HepG2 (cell line): ENCODE measurements at regions not wholly inside any gene's neighbourhood (a gene's known extent, or its start where the extent isn't known, plus 50 kb on each side); places are given as distances from the start of the nearest gene placed in this dataset.

Experiments used
- ATAC-seq: fragments of 200-7000 bp; cut with Tn5 transposase; 3 replicates; pipeline ENCODE4 v1.9.1; 2020; ENCODE audit warnings: mild to moderate bottlenecking, moderate library complexity
- BruUV-seq: library from RNA; stranded (reverse); fragments of 400-500 nt; replicated peaks from 2 replicates; lab custom pipeline; 2021; lab: Mats Ljungman, UMichigan
- CTCF ChIA-PET: fragments of 300-600 bp; formaldehyde crosslinking; extraction: SDS; loops from one replicate; lab custom pipeline; 2021; ENCODE audit warnings: low total read pairs, inconsistent platforms, low intra/inter-chr PET ratio; lab: Yijun Ruan, JAX
- POLR2A ChIA-PET: fragments of 350-600 bp; sonication (Branson Sonifier 250); formaldehyde crosslinking; loops from one replicate; lab custom pipeline; 2020; ENCODE audit warnings: antibody characterized with exemption, inconsistent platforms; lab: Yijun Ruan, JAX
- DNase-seq: peaks from one replicate; pipeline ENCODE4 v3.0.0-alpha.2; 2015; ENCODE audit warnings: low spot score
- FAIRE-seq: peaks from 3 replicates; lab custom pipeline; 2011; peaks lifted over from hg19 to GRCh38; lab: Jason Lieb, UNC
- H2AFZ ChIP-seq: one replicate; pipeline ENCODE4 v1.6.1; 2011; ENCODE audit warnings: low read length, inconsistent platforms
- H3K27ac ChIP-seq: fragments of 300-600 bp; 3 replicates; pipeline ENCODE4 v1.8.0; 2011; ENCODE audit warnings: mixed run types, mild to moderate bottlenecking, mixed read lengths, low read length, inconsistent platforms; ENCODE audit not compliant: insufficient read depth; ENCODE audit errors: extremely low read length
- H3K27me3 ChIP-seq, 2 experiments: fragments of 200-600 bp in 1 of 2; 2 replicates in 1 of 2; 3 replicates in 1 of 2; pipeline versions ENCODE4 v1.6.0 to v1.8.0; 2011; ENCODE audit warnings: low read length in 2 of 2, mild to moderate bottlenecking in 2 of 2, moderate library complexity in 2 of 2, inconsistent platforms in 1 of 2; ENCODE audit not compliant: insufficient read depth in 2 of 2, control insufficient read depth in 1 of 2
- H3K36me3 ChIP-seq, 2 experiments: fragments of 200-600 bp in 1 of 2; replicated peaks in 1 of 2; 2 replicates in 1 of 2; 3 replicates in 1 of 2; pipeline versions ENCODE4 v1.5.1 to v1.8.0; 2011; ENCODE audit warnings: low read length in 2 of 2, inconsistent platforms in 1 of 2; ENCODE audit not compliant: insufficient read depth in 2 of 2, control insufficient read depth in 1 of 2
- H3K4me1 ChIP-seq: 2 replicates; pipeline ENCODE4 v1.5.1; 2012; ENCODE audit warnings: low read length, inconsistent platforms; ENCODE audit not compliant: insufficient read depth
- H3K4me2 ChIP-seq: 2 replicates; pipeline ENCODE4 v1.6.0; 2011; ENCODE audit warnings: low read depth, low read length, inconsistent platforms
- H3K4me3 ChIP-seq, 3 experiments: fragments of 200-600 bp in 1 of 3; sonication (generic), shearing (Covaris generic) in 1 of 3; replicated peaks in 1 of 3; 2 replicates each; pipeline ENCODE4 v1.5.1; 2011 to 2016; ENCODE audit warnings: low read length in 3 of 3, inconsistent platforms in 2 of 3, low read depth in 2 of 3, mild to moderate bottlenecking in 2 of 3, control low read depth in 1 of 3, mixed read lengths in 1 of 3; ENCODE audit not compliant: insufficient read depth in 1 of 3
- H3K79me2 ChIP-seq: one replicate; pipeline ENCODE4 v1.6.1; 2011; ENCODE audit warnings: low read length, inconsistent platforms; ENCODE audit not compliant: insufficient read depth
- H3K9ac ChIP-seq: 2 replicates; pipeline ENCODE4 v1.6.0; 2011; ENCODE audit warnings: mild to moderate bottlenecking, low read depth, low read length, inconsistent platforms; ENCODE audit not compliant: insufficient read depth
- H3K9me3 ChIP-seq: 2 replicates; pipeline ENCODE4 v1.5.1; 2012; ENCODE audit warnings: mild to moderate bottlenecking, low read length
- H4K20me1 ChIP-seq: 2 replicates; pipeline ENCODE4 v1.6.0; 2011; ENCODE audit warnings: inconsistent platforms, mild to moderate bottlenecking, low read length, moderate library complexity; ENCODE audit not compliant: insufficient read depth
- GATA4 ChIP-seq: sonication (generic); IDR thresholded peaks from 2 replicates; pipeline ENCODE4 v1.6.1; 2016; ENCODE audit warnings: antibody characterized with exemption, low read depth, borderline replicate concordance
- IKZF5 ChIP-seq: IDR thresholded peaks from 2 replicates; pipeline ENCODE4 v1.6.1; 2018; ENCODE audit warnings: missing genetic modification reagents, mild to moderate bottlenecking, missing compliant biosample characterization
- MTA3 ChIP-seq: sonication (generic); formaldehyde crosslinking; IDR thresholded peaks from 2 replicates; pipeline ENCODE4 v1.4.0; 2020; ENCODE audit warnings: missing genetic modification reagents
- REXO4 ChIP-seq: sonication (generic); formaldehyde crosslinking; IDR thresholded peaks from 2 replicates; pipeline ENCODE4 v1.8.0; 2022; ENCODE audit warnings: missing genetic modification reagents, mild to moderate bottlenecking, borderline replicate concordance
- SMARCC2 ChIP-seq: fragments of 450-650 bp; IDR thresholded peaks from 2 replicates; pipeline ENCODE4 v1.6.1; 2017; ENCODE audit warnings: antibody characterized with exemption, mild to moderate bottlenecking
- YEATS4 ChIP-seq: sonication (generic); formaldehyde crosslinking; IDR thresholded peaks from 2 replicates; pipeline ENCODE4 v1.4.0; 2020; ENCODE audit warnings: missing genetic modification reagents, borderline replicate concordance
- ZFP36 ChIP-seq: fragments of 150-350 bp; IDR thresholded peaks from 2 replicates; pipeline ENCODE4 v1.6.1; 2018; ENCODE audit warnings: borderline replicate concordance, low read length, low read depth; ENCODE audit not compliant: partially characterized antibody
- ZNF224 ChIP-seq: sonication (generic); formaldehyde crosslinking; IDR thresholded peaks from 2 replicates; pipeline ENCODE4 v1.5.0; 2020; ENCODE audit warnings: mild to moderate bottlenecking, missing genetic modification reagents
- ZNF572 ChIP-seq: sonication (generic); formaldehyde crosslinking; IDR thresholded peaks from 2 replicates; pipeline ENCODE4 v1.5.1; 2020; ENCODE audit warnings: mild to moderate bottlenecking, missing genetic modification reagents
- WGBS: methylation state at CpG from one replicate; pipeline ENCODE4 v1.1.6; 2017; ENCODE audit warnings: low lambda C conversion rate; 5-methylcytosine and 5-hydroxymethylcytosine counted together
- in situ Hi-C: cut with HindIII; loops from 2 replicates; pipeline ENCODE4 v1.10.0; 2017; ENCODE audit warnings: low pct_unique_long_range_greater_than_20kb; ENCODE audit not compliant: extremely low pct_ligation_motif_present
- intact Hi-C: fragments of 100-400 bp; cut with micrococcal nuclease; formaldehyde crosslinking; loops from one replicate; pipeline ENCODE4 v1.10.0; 2022; ENCODE audit not compliant: unreplicated experiment
- TF ChIP-seq, protein P1 (sequence below): IDR thresholded peaks from 2 replicates; pipeline ENCODE4 v1.6.1; 2016; ENCODE audit warnings: missing genetic modification reagents, missing compliant biosample characterization
- TF ChIP-seq, protein P2 (sequence below), 2 experiments: IDR thresholded peaks; 2 replicates each; pipeline ENCODE4 v1.6.1; 2011 to 2012; ENCODE audit warnings: low read length in 2 of 2, borderline replicate concordance in 1 of 2, low read depth in 1 of 2, mild to moderate bottlenecking in 1 of 2, moderate library complexity in 1 of 2

DNA sequence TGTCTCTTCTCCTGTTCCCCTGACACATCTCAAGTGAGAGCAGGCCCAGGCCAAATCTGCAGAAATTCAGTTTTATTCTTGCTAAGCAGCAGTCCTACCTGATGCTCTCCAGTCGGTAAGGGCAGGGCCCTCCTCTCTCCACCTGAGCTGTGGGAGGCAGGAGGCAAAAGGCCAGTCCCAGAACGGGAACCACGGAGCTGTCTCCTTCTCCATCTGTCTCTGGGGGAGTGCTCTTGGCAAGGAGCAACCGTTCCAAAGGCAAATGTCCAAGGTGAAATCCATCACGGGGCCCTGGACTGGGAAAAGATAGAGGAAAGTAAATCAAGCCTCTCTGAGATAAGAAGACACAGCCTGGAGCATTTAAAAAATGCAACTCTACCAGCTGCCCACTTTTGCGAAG lies 65.2 kb upstream of the CDON start:
- CTCF ChIA-PET = no interaction called here
- ATAC-seq = no peak

DNA sequence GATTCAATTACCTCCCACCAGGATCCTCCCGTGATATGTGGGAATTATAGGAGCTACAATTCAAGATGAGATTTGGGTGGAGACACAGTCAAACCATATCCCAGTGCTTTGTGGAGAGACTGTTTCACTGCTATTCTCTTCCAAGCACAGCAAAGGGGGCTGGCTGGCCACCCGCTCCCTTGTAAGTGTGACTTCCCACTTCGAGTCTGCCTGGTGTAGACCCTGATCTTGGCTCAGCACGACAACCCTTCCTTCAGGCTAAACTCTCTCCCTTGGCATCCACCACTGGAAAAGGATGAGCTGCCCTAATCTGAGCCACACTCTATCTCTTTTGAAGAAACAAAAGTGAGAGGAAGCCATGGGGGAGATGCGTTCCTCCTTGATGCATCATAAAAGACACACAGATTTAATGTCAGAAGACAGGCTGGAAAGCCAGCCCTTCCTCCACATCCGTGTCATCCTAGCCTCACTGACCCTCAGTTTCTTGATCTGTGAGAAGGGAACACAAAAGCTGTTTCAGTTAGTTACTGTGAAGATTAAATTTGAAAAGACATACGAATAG lies 64.7 kb upstream of the CDON start:
- H3K9me3 ChIP-seq = no peaks in the 10 kb centered on the region
- no peaks in the 10 kb centered on the region for H3K79me2 ChIP-seq
- no peak for FAIRE-seq
- ChIA-PET POLR2A (no interaction called here), CTCF (no interaction called here)
- in situ Hi-C loops = no loop called here
- 80% methylated on average over 7 of the region's 7 CpGs for WGBS
- H3K27ac ChIP-seq = no peak overlapping the region
- no peaks in the 10 kb centered on the region for H3K36me3 ChIP-seq
- H2AFZ ChIP-seq = no peak overlapping the region
- H3K4me2 ChIP-seq = no peak overlapping the region
- DNase-seq = no peak
- TF ChIP-seq ZNF224 (CRISPR knock-in tag) (no peak), ZFP36 (no peak), IKZF5 (no peak), REXO4 (CRISPR knock-in tag) (no peak), GATA4 (no peak), ZNF572 (no peak), MTA3 (CRISPR knock-in tag) (no peak)
- TF ChIP-seq, protein P1, sequence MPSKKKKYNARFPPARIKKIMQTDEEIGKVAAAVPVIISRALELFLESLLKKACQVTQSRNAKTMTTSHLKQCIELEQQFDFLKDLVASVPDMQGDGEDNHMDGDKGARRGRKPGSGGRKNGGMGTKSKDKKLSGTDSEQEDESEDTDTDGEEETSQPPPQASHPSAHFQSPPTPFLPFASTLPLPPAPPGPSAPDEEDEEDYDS (CRISPR knock-in tag) = no peak
- TF ChIP-seq, all 625 proteins: peak for 0
- no peaks in the 10 kb centered on the region for H4K20me1 ChIP-seq
- intact Hi-C loops = no loop called here
- BruUV-seq = no TSS peak
- peaks cover 18% of the 10 kb centered on the region for H3K4me1 ChIP-seq
- ATAC-seq = no peak
- no peaks in the 10 kb centered on the region for H3K27me3 ChIP-seq
- H3K9ac ChIP-seq = no peak overlapping the region
- H3K4me3 ChIP-seq = no peak overlapping the region

More for the DNA sequence above, 65.2 kb upstream of the CDON start:
- POLR2A ChIA-PET = no interaction called here
- H3K4me1 ChIP-seq = peaks cover 24% of the 10 kb centered on the region
- TF ChIP-seq, protein P2, sequence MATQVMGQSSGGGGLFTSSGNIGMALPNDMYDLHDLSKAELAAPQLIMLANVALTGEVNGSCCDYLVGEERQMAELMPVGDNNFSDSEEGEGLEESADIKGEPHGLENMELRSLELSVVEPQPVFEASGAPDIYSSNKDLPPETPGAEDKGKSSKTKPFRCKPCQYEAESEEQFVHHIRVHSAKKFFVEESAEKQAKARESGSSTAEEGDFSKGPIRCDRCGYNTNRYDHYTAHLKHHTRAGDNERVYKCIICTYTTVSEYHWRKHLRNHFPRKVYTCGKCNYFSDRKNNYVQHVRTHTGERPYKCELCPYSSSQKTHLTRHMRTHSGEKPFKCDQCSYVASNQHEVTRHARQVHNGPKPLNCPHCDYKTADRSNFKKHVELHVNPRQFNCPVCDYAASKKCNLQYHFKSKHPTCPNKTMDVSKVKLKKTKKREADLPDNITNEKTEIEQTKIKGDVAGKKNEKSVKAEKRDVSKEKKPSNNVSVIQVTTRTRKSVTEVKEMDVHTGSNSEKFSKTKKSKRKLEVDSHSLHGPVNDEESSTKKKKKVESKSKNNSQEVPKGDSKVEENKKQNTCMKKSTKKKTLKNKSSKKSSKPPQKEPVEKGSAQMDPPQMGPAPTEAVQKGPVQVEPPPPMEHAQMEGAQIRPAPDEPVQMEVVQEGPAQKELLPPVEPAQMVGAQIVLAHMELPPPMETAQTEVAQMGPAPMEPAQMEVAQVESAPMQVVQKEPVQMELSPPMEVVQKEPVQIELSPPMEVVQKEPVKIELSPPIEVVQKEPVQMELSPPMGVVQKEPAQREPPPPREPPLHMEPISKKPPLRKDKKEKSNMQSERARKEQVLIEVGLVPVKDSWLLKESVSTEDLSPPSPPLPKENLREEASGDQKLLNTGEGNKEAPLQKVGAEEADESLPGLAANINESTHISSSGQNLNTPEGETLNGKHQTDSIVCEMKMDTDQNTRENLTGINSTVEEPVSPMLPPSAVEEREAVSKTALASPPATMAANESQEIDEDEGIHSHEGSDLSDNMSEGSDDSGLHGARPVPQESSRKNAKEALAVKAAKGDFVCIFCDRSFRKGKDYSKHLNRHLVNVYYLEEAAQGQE (IDR thresholded peaks at IDR 0.05; ENCODE audit: borderline replicate concordance in 1 of 2, low read depth in 1 of 2, low read length in 2 of 2) = no peak
- TF ChIP-seq YEATS4 (CRISPR knock-in tag) = no peak
- TF ChIP-seq SMARCC2 = no peak
- no peak overlapping the region for H3K4me3 ChIP-seq
- H3K9me3 ChIP-seq = no peaks in the 10 kb centered on the region
- intact Hi-C loops = no loop called here
- H3K27me3 ChIP-seq = no peaks in the 10 kb centered on the region
- no peak overlapping the region for H3K27ac ChIP-seq
- no peaks in the 10 kb centered on the region for H3K36me3 ChIP-seq
- no peaks in the 10 kb centered on the region for H4K20me1 ChIP-seq
- BruUV-seq = no TSS peak
- H3K9ac ChIP-seq = no peak overlapping the region
- H3K4me2 ChIP-seq = no peak overlapping the region
- DNase-seq = no peak
- 28% methylated on average over 6 of the region's 6 CpGs for WGBS
- FAIRE-seq = no peak
- in situ Hi-C loops = no loop called here
- no peak overlapping the region for H2AFZ ChIP-seq
- H3K79me2 ChIP-seq = no peaks in the 10 kb centered on the region
